Stimulated activated CD8-positive, alpha-beta memory T cell treated with anti-CD3 and anti-CD28 coated beads, Interleukin-7, amount 100 ng/mL, for 4 hours (primary cell): ENCODE measurements at regions not wholly inside any gene's neighbourhood (a gene's known extent, or its start where the extent isn't known, plus 50 kb on each side); places are given as distances from the start of the nearest gene placed in this dataset.

Experiments used
- DNase-seq, 2 donors: peaks; one replicate each; pipeline ENCODE4 v3.0.0-alpha.2; 2020; ENCODE audit warnings: low read depth in 2 of 2

DNA sequence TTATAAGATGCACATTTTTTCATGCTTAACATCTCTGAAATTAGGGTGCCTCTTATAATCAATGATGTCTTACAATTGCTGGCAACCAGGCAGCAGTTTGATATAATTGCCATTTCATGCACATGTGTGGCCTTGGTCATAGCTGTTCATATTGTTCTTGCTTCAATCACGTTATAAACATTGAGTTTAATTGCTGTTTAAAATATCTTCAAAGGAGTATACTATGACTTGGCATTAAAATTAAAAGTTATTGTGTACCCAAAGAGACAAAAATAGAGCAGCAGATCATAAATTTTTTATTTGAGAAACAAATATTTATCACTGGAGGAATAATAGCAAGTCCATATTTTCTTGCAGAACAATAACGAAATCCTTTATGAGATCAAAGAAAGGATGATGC, 325.5 kb downstream of the LMX1A start:
- no peak for DNase-seq

DNA sequence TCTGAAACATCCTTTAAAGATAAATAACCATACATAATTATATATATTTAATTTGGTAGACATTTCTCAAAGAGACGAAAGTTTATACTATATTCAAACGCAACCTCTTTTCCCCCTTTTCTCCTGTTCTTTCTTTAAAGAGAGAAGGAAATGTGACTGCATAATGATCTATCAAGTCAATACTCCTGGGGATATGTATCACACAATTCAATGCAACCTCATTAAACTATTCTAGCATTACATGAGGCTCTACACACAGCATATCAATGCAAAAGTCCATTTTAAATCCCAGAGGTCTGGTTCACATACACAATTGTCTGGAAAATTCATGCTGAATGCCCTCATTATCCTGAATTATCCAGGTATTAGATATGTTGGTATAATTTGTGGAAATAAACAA, 330.7 kb downstream of the LMX1A start:
- DNase-seq: no peak

DNA sequence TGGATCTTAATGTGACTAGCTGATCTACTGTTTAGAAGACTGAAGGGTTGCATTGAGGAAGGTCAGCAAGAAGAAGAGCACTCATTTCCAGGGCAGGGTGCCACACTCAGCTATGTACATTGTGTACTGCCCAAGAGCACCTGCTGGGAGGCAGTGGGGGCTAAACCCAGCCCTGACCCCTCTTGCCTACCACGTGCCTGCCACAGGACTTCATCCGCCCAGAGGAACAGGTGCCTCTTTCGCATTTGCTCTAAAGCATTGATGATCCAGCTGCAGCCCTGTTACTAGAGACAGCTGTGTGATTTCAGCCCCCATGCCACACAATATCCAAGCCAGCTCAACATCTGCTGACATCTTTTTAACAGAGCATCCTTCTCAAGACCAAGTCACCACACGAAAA, 341.8 kb downstream of the LMX1A start:
- DNase-seq: no peak

DNA sequence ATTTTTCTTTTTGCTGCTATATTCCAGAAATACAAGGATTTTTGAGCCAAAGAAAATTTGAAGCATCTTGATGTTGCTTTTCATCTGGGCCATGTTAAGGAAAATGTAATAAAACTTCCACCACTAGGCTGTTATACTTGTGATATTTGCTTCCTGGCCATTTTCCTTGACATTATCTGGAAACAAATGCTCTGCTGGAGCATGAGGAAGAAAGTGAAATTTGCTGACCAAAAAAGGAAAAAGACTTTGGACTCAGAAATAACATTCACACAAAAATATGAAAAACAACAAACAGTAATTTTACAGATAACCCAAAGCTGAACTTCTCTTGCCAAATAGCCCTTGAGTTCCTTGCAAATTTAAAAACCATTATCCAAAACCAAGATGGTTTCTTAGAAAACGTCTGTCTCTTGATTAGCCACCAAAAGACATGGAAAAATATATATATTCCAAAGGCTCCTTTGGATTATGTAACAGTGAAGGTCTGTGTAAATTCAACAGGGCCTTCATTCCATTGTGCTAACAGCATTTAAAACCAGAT, 344.5 kb downstream of the LMX1A start:
- no peak for DNase-seq

DNA sequence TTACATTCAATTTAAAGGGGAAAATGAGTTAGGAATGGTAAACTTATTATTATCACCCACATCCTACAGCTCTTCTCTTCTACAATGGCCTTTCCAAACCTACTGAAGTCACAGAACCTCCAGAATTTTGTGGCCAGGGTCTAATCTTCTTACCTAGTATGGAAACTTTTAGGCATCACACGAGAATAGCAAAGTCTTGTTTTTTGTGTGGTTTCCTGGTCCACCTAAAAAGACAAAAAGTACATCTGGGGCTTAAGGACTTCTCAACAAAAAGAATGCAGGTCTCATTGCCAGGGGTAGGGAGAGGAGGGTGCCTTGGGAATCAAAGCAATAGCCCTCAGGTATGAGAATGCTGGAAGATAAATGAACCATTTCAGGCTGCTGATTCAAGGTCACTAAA, 345.3 kb downstream of the LMX1A start:
- no peak for DNase-seq

DNA sequence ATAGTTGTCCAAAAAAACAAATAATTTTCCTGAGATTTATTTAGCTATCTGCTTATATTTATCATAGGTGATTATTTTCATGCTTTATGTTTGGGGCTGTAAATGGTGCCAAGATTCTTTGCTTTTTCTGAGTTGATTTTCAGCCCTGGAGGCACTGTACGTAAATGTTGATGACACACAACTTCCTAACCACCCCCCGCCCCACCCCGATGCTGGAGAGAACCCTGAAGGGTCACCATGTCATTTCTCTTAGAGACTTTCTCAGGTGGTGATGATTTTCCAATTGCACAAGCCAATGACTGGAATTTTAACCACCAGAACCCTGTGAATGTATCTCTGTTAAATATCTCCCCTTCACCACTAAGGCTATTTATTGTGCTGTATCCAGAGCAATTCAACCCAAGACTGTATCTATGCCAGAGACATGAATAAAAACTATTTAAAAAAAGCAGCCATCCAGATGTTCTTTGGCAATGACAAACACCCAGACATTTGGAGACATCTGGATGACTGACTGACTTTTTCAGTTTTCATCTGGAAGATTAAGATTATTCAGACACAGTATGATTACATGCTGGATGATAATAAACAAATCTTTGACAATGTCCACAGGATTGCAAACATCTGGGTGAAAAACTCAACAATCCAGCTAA, 346.0 kb downstream of the LMX1A start:
- no peak for DNase-seq

DNA sequence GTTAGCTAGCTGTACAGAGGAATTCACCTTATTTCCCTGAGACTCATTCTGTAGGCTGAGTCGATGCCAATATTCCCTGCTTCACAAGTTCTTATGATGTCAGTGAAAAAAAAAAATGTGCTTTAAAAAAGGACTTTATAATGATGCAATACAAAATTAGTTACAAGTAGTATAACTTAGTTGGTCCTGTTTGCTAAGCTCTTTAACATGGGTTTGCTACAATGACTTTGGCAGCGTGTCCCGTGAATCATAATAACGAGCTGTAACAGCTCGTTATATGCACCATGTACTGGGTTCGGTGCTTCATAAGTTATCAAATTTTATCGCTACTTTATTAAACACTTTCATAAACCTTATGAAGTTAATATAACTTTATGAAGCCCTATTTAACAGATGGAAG, 349.7 kb downstream of the LMX1A start:
- no peak for DNase-seq

DNA sequence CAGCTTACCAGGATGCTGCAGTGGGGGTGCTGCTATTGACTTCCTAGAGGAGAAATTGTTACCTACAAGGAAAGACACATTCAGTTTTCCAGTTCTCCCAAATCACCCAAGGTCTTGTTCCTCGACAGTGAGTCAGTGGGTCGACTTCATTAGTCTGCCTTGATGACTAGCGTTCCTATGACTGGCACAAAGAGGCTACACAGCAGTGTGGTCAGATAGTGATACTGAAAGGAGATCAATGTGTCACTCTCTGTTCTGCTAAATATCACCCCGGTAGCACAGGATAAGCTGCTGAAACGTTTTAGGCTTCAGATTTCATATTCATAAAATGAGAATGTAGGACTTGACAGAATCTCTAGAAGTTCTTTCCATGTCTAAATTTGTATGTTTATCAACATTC, 357.4 kb downstream of the LMX1A start:
- DNase-seq: no peak

DNA sequence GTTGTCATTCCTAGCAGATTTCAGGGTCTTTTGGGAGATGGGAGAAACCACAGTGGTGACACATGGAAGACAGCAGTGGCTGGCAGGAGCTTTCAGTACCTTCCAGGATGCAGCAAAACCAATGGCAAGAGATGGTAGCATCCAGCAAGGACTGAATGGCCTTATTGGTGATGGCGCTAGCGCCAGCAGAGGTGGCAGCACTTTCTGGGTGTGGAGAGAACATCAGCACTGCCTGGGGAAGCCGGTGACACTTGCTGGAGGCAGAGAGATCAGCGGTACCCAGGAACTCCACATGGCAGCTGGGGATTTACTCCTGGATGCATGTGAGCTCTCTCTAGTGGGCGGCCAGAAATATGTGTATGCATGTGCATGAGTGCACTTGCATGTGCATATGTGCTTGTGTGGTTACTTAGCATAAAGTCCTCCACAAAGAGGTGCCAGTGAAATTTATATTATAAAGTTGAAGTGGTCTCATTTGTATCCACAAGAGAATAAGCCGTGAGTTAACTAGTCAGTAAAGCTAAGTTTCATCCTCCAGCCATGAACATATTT, 364.7 kb downstream of the LMX1A start:
- DNase-seq: no peak

DNA sequence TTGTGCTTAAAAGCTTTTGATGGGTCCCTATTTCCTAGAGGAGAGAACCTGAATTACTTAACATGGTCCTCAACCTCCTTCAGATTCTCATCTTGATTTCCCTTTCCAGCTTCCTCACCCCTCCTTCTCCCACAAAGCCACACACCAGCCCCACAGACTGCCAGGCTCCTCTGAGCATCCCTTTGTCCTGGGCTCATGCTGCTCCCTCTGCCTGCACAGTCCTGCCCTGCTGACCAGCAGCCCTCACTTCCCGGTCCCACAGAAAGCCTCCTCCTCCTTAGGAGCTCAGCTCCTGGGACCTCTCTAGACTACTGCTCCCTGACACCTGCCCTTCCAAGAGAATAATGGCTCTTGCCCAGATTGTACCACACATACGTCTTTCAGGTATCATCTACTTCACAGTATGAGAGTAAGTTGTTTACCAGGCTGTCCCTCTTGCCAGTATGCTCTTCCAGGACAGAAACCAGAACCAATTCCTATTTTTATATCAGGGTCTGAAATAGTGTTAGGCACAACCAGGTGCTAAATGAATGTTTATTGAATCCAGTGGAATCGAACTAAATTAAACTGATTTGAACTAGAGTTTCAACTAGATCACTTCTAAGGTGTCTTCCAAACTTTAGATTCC, 373.4 kb downstream of the LMX1A start:
- no peak for DNase-seq

DNA sequence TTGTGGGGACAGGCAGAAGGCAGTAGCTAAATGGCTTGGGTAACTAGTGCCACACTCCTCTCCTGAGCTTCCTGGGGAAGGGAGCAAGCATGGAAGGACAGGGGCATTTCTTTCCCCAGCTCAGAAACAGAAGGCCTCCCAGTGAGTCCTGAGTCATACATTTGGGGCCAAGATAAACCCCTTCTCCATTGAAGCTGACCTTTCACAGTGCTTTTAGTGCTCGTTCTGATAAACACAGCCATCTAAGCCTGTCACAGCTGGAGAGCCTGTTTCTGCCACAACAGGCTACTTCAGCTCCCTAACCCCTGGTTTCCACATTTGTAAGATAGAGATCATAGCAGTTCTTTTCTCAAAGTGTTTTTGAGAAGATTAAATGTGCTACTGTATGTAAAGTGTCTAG, 374.0 kb downstream of the LMX1A start:
- DNase-seq: no peak

DNA sequence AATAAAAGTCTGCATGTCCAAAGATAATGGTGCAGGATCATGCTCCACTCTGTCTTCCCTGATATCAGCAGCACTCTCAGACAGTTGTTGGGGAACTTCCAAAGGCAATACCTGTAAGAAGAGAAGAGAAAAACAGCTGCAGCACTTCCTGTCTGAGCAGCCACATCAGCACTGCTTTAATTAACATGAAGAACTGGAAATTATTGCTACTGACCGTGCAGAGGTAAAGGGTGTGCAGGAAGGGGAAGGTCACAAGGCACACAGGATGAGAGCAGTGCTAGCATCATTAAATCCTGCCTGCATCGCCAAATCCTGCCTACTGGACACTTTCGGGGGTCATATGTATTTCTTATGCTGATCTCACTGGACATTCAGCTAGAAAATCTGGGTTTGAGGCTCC, 379.0 kb downstream of the LMX1A start:
- no peak for DNase-seq

DNA sequence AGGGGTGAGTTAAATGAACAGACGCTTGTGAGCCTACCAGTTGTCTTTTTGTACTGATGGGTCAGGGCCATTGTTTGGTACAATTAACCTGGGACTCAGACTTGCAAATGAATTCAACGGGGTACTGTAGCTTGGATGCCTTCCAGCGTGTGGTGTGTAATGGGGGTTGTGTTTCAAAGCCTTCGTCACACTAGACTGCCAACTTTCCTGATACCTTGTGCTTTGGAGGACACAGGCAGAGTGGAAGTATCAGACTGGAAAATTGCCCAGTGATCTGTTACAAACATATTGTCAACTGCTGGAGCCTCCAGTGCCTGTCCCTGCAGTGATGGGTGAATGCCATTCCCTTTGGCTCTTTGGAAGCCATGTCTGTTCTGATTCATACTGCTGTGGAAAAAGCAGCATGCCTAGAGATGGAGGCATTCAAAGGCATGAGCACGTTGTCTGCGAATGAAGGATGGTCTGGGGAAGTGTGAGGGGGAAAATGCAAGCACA, 384.5 kb downstream of the LMX1A start:
- no peak for DNase-seq

DNA sequence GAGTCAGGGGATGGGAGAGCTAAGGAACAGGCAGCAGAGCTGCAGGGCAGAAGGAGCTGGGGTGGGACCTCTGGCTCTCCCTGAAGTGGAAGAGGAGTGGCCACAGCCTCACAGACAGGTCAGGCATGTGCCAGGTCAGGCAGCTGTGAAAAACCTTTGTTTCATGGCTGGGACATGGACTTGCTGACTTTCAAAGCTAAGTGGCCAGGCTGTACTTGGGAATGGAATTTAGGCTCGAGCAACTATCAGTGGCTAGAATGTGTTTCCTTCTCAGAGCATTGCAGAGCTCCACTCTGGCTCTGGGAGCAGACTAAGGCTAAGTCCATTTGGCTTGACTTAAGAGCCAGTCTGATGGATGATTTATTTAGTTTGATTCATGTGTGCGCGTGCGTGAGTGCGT, 385.1 kb downstream of the LMX1A start:
- DNase-seq: no peak

DNA sequence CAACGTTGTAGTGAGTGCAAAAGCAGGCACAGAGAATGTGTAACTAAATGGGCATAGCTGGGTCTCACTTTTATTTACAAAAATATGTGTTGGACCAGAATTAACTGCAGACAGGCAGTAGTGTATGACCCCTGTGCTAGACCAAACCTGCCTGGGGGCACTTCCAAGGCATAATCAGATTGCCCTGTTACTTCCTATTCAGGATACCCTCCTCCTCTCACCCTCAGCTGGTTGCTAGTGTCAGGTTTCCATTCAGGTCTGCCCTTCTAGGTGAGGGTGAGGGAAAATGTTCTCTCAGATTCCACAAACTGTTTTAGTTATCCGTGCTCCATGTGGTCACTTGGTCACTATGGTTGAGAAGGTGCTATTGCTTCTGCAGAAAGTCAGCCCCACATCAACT, 387.3 kb downstream of the LMX1A start:
- no peak for DNase-seq

DNA sequence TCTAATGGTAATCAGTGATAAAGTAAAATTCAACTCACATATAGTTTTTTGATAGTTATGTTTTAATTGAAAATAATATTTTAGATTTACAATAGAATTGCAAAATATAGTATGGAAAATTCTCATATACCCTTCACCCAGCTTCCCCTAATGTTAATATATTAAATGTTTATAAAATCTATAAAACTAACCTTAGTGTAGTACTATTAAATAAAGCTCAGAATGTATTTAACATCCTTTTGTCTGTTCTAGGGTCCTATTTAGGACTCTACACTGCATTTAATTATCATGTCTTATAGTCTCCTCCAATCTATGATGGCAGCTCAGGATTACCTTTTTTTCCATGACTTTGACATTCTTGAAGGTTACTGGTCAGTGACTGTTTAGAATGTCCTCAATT, 389.2 kb downstream of the LMX1A start:
- DNase-seq: no peak

DNA sequence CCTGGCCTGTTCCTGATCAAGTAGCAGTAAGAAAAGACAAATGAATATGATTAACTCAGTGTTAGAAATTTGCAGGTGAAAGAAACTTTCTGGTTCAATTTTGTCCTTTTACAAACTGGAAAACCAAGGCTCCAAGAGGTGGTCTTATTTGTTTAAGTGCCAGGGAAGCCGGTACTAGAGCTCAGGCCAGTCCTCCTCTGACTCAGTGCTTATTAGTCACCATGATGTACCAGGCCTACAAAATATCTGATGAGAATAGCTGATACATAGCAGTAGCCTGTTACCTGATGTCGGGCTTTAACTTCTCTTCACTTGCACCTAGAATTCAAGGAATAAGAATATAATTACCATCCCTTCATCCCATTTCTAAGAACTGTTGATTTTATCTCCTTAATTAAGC, 394.8 kb downstream of the LMX1A start:
- DNase-seq: no peak

DNA sequence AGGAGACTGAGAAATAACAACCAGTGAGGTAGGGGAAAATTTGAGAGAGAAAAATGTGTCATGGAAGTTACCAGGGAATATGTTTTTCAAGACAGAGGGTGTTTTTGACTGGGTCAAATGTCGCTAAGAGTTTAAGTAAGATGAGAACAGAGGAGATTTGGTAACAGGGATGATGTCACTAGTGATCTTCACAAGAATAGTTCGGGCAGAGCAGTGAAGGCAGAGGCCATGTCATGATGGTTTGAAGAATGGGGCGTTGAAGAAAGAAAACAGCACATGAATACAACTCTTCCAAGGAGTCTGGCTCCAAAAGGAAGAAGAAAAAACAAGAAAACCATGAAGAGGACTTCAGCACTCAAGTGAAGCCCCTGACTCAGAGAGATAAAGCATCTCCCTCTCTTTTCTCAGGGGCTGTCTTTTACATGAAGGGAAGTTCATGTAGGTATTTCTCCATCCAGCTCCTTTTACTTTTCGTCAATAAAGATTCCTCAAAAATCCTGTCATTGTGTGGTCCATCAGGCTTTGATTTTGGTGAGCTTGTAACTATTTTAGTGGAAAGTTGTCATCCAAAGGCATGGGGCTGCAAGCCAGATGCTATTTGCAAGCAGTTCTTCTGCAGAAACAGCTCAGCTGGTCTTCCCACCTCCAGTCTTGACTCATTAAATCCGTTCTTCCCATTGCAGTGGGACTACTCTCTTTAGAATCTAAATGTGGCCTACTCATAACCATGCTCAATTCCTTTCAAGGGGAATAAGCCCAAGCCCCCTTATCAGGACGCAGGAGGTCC, 397.3 kb downstream of the LMX1A start:
- DNase-seq: no peak

DNA sequence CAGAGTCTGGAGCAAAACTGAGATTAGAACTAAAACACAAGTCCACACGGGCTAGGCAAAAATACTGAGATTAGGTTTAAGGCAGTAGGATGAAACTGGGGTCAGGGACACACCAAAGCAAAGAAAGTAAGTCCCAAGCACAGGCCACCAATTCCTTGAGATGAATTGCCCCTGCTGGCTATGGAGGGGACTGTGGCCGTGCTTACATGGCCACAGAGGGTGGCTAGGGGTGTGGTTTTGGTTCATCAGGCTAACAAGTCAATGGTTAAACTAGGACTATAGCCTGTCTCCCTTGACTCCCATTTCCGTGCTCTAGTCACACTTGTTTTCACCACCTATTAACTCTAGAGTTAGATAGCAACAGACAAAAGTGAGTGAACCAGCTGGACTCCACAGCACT, 394.8 kb downstream of the PBX1 start:
- no peak for DNase-seq

DNA sequence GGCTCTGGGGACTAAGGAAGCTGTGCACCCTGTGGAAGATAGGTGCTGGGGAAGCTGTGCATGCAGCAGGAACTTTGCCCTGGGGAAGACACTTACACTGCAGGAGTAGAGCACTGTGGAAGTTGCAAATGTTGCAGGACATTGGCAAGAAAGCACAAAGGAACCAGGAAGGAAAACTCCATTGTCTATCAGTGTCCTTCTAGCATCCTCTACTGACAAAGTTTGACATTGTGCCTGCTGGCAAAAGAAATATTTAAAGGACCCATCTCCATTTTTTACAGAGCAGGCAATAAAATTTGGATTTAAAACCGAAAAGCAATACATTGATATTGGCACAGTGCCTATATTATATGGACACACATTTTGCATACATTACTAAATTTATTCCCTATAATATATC, 394.1 kb downstream of the PBX1 start:
- no peak for DNase-seq

DNA sequence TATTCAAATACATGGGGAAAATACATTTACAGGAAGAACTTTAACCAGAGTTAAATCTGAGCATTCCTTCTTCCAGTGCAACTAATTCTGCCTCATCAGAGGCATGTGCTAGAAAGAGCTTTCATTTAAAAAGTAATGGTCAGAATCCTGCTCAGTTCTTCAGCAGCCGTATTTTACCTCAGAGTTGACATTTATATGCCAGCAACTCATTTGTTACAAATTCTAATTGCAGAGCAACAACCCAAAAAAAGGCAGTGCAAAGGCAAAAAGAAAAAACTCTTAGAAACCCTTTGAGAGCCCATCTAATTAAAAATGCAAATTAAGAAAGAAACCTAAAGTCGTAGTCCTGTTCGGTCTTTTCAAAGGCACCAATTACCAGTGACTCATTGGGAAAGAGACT, 392.5 kb downstream of the PBX1 start:
- DNase-seq: no peak

DNA sequence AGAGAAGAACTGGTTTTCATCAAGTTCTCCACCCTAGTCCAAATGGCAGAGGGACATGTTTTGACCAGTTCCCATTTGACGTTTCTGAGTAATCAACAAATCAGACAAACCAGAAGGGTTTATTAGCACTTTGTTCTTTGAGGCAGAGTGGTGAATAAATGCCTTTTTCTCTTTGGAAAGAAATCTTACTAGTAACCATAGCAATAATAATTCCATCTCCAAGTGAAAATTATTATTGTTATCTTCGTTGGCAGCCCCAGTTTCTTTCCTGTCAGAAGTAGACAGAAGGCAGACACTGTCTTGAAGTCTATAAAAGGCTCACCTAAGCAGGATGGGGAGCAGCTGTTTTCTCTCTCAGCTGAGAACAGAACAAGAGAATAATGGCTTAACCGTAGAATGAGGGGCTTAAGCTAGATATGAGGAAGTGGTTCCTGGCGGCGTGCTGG, 391.6 kb downstream of the PBX1 start:
- no peak for DNase-seq
